SK-N-SH treated with all-trans-retinoic acid at 6 μM for 48 hours (cell line): ENCODE measurements at regions not wholly inside any gene's neighbourhood (a gene's known extent, or its start where the extent isn't known, plus 50 kb on each side); places are given as distances from the start of the nearest gene placed in this dataset.

Experiments
- ATAC-seq: fragments of 200-7000 bp; cut with Tn5 transposase; 3 replicates; pipeline ENCODE4 v1.9.1; 2020; ENCODE audit warnings: mild to moderate bottlenecking, moderate library complexity
- ARNTL ChIP-seq: fragments of 450-650 bp; formaldehyde crosslinking; IDR thresholded peaks from 2 replicates; pipeline ENCODE4 v1.5.0; 2020; ENCODE audit warnings: low read depth, mild to moderate bottlenecking, moderate library complexity, borderline replicate concordance
- CREB5 ChIP-seq: fragments of 250-450 bp; sonication (Bioruptor Pico); IDR thresholded peaks from 2 replicates; pipeline ENCODE4 v1.5.1; 2020; ENCODE audit warnings: low read depth, mild to moderate bottlenecking, moderate library complexity
- CSDC2 ChIP-seq: fragments of 250-450 bp; sonication (Bioruptor Pico); IDR thresholded peaks from 2 replicates; pipeline ENCODE4 v1.5.0; 2020; ENCODE audit warnings: mild to moderate bottlenecking, moderate library complexity
- CSRNP3 ChIP-seq: fragments of 250-450 bp; sonication (Bioruptor Pico); IDR thresholded peaks from 2 replicates; pipeline ENCODE4 v1.5.1; 2021; ENCODE audit warnings: mild to moderate bottlenecking, moderate library complexity
- ESRRG ChIP-seq: fragments of 250-450 bp; sonication (Bioruptor Pico); IDR thresholded peaks from 2 replicates; pipeline ENCODE4 v1.6.1; 2021; ENCODE audit warnings: mild to moderate bottlenecking
- GLIS3 ChIP-seq: fragments of 250-450 bp; sonication (Bioruptor Pico); IDR thresholded peaks from 2 replicates; pipeline ENCODE4 v1.5.0; 2020; ENCODE audit warnings: mild to moderate bottlenecking, moderate library complexity
- ISL1 ChIP-seq: fragments of 250-450 bp; sonication (Bioruptor Pico); IDR thresholded peaks from 2 replicates; pipeline ENCODE4 v2.1.2; 2022; ENCODE audit warnings: mild to moderate bottlenecking, moderate library complexity
- OSR1 ChIP-seq: fragments of 250-450 bp; sonication (Bioruptor Pico); IDR thresholded peaks from 2 replicates; pipeline ENCODE4 v1.8.0; 2022; ENCODE audit warnings: moderate library complexity, mild to moderate bottlenecking, inconsistent platforms
- POU6F1 ChIP-seq: fragments of 250-450 bp; sonication (Bioruptor Pico); IDR thresholded peaks from 2 replicates; pipeline ENCODE4 v1.8.0; 2021; ENCODE audit warnings: low read depth, mild to moderate bottlenecking, moderate library complexity, borderline replicate concordance
- RARB ChIP-seq: fragments of 250-450 bp; sonication (Bioruptor Pico); IDR thresholded peaks from 2 replicates; pipeline ENCODE4 v1.8.0; 2021; ENCODE audit warnings: mild to moderate bottlenecking, moderate library complexity
- SNAI2 ChIP-seq: fragments of 250-450 bp; sonication (Bioruptor Pico); IDR thresholded peaks from 2 replicates; pipeline ENCODE4 v1.5.0; 2020; ENCODE audit warnings: mild to moderate bottlenecking, moderate library complexity
- TCF4 ChIP-seq: fragments of 250-450 bp; sonication (Bioruptor Pico); IDR thresholded peaks from 2 replicates; pipeline ENCODE4 v1.8.0; 2021; ENCODE audit warnings: mild to moderate bottlenecking, moderate library complexity, borderline replicate concordance
- TSHZ2 ChIP-seq: fragments of 250-450 bp; sonication (Bioruptor Pico); IDR thresholded peaks from 2 replicates; pipeline ENCODE4 v1.5.0; 2020; ENCODE audit warnings: mild to moderate bottlenecking, moderate library complexity
- ZC3H10 ChIP-seq: fragments of 250-450 bp; sonication (Bioruptor Pico); IDR thresholded peaks from 2 replicates; pipeline ENCODE4 v1.5.1; 2021; ENCODE audit warnings: mild to moderate bottlenecking, moderate library complexity
- ZFP3 ChIP-seq: fragments of 250-450 bp; sonication (Bioruptor Pico); IDR thresholded peaks from 2 replicates; pipeline ENCODE4 v1.5.0; 2020; ENCODE audit warnings: mild to moderate bottlenecking, moderate library complexity
- ZFP30 ChIP-seq: fragments of 450-650 bp; formaldehyde crosslinking; IDR thresholded peaks from 2 replicates; pipeline ENCODE4 v1.5.0; 2022; ENCODE audit warnings: mild to moderate bottlenecking, moderate library complexity
- ZNF565 ChIP-seq: fragments of 450-650 bp; formaldehyde crosslinking; conservative IDR thresholded peaks from 2 replicates; pipeline ENCODE4 v1.5.0; 2020; ENCODE audit warnings: low read depth, mild to moderate bottlenecking, moderate library complexity
- ZNF70 ChIP-seq: fragments of 450-650 bp; formaldehyde crosslinking; IDR thresholded peaks from 2 replicates; pipeline ENCODE4 v1.5.0; 2020; ENCODE audit warnings: mild to moderate bottlenecking, moderate library complexity
- ZNF8 ChIP-seq: fragments of 450-650 bp; formaldehyde crosslinking; IDR thresholded peaks from 2 replicates; pipeline ENCODE4 v1.5.0; 2020; ENCODE audit warnings: mild to moderate bottlenecking, moderate library complexity

- no peak for ATAC-seq
- TF ChIP-seq TSHZ2 (CRISPR knock-in tag), result no peak
- TF ChIP-seq RARB (CRISPR knock-in tag), result no peak
- no peak for TF ChIP-seq GLIS3 (CRISPR knock-in tag)
- TF ChIP-seq ZNF565 (CRISPR knock-in tag), result no peak
- TF ChIP-seq OSR1 (CRISPR knock-in tag), result no peak
- no peak for TF ChIP-seq ZFP30 (CRISPR knock-in tag)
- no peak for TF ChIP-seq ARNTL (CRISPR knock-in tag)
- no peak for TF ChIP-seq POU6F1 (CRISPR knock-in tag)
- TF ChIP-seq CSDC2, result no peak
- no peak for TF ChIP-seq CSRNP3 (CRISPR knock-in tag)
- TF ChIP-seq CREB5 (CRISPR knock-in tag), result no peak
- no peak for TF ChIP-seq ZC3H10 (CRISPR knock-in tag)
- TF ChIP-seq TCF4, result no peak
- no peak for TF ChIP-seq ESRRG (CRISPR knock-in tag)
Measured at GRCh38 chr9:87085073-87085472, 137.8 kb upstream of the GAS1 start.

- no peak for ATAC-seq
- TF ChIP-seq ZNF70 (no peak), GLIS3 (CRISPR knock-in tag) (no peak), ISL1 (no peak), CSRNP3 (CRISPR knock-in tag) (no peak), ZNF8 (CRISPR knock-in tag) (no peak), ZFP3 (CRISPR knock-in tag) (no peak), TCF4 (no peak), ESRRG (CRISPR knock-in tag) (no peak), ZC3H10 (CRISPR knock-in tag) (no peak), CREB5 (CRISPR knock-in tag) (no peak), CSDC2 (no peak), SNAI2 (CRISPR knock-in tag) (no peak)
- TF ChIP-seq, all 23 proteins: peak for 0
Measured at GRCh38 chr9:87085521-87085920, 138.2 kb upstream of the GAS1 start.

GRCh38 chr9:87086221-87086818 lies 139.0 kb upstream of the GAS1 start:
- no peak for ATAC-seq
- TF ChIP-seq CREB5 (CRISPR knock-in tag) (no peak), SNAI2 (CRISPR knock-in tag) (no peak), ISL1 (no peak), TSHZ2 (CRISPR knock-in tag) (no peak), POU6F1 (CRISPR knock-in tag) (no peak)
